Endothelial cell (in vitro differentiated cells): ENCODE measurements at regions not wholly inside any gene's neighbourhood (a gene's known extent, or its start where the extent isn't known, plus 50 kb on each side); places are given as distances from the start of the nearest gene placed in this dataset.
"Not testable (repeated sequence)": the region's sequence is repeated elsewhere in the genome, so short reads cannot be mapped to it uniquely, and the experiment has no call there.

Experiments
- DNase-seq: peaks from one replicate; pipeline ENCODE4 v3.0.0; 2021; ENCODE audit warnings: low spot score
- H3K27ac Mint-ChIP-seq: one replicate; pipeline ENCODE4 v1.8.0; 2021; ENCODE audit warnings: mixed read lengths, inconsistent platforms; ENCODE audit not compliant: unreplicated experiment
- H3K27me3 Mint-ChIP-seq: one replicate; pipeline ENCODE4 v1.8.0; 2021; ENCODE audit warnings: mild to moderate bottlenecking, moderate library complexity, mixed read lengths, inconsistent platforms; ENCODE audit not compliant: unreplicated experiment
- H3K36me3 Mint-ChIP-seq: one replicate; pipeline ENCODE4 v1.8.0; 2021; ENCODE audit warnings: mild to moderate bottlenecking, low read depth, mixed read lengths, inconsistent platforms; ENCODE audit not compliant: unreplicated experiment
- H3K4me1 Mint-ChIP-seq: one replicate; pipeline ENCODE4 v1.8.0; 2021; ENCODE audit warnings: mild to moderate bottlenecking, mixed read lengths, inconsistent platforms; ENCODE audit not compliant: unreplicated experiment
- H3K4me3 Mint-ChIP-seq: one replicate; pipeline ENCODE4 v1.8.0; 2021; ENCODE audit warnings: mild to moderate bottlenecking, mixed read lengths, inconsistent platforms; ENCODE audit not compliant: unreplicated experiment
- H3K9me3 Mint-ChIP-seq: one replicate; pipeline ENCODE4 v1.8.0; 2021; ENCODE audit warnings: mixed read lengths, inconsistent platforms; ENCODE audit not compliant: unreplicated experiment
- TF ChIP-seq, protein P1 (sequence below): fragments of 200-600 bp; sonication (generic); IDR thresholded peaks from one replicate; pipeline ENCODE4 v1.5.0; 2021; ENCODE audit warnings: antibody characterized with exemption; ENCODE audit not compliant: unreplicated experiment

DNA sequence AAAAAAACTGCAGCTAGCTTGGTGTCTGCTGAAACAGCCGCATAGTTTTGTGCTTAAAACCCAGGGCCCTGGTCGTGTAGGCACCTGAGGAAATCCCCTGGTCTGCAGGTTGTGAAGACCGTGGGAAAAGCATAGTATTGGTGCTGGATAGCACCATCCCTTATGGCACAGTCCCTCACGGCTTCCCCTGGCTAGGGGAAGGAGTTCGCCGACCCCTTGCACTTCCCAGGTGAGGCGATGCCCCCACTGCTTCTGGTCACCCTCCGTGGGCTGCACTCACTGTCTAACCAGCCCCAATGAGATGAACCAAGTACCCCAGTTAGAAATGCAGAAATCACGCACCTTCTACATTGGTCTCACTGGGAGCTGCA lies 1105.1 kb downstream of the STPG2 start:
- Mint-ChIP-seq H3K9me3 (no peaks in the 10 kb centered on the region), H3K4me1 (no peaks in the 10 kb centered on the region), H3K36me3 (no peaks in the 10 kb centered on the region), H3K27ac (no peak overlapping the region), H3K4me3 (no peak overlapping the region), H3K27me3 (no peaks in the 10 kb centered on the region)
- TF ChIP-seq, protein P1, sequence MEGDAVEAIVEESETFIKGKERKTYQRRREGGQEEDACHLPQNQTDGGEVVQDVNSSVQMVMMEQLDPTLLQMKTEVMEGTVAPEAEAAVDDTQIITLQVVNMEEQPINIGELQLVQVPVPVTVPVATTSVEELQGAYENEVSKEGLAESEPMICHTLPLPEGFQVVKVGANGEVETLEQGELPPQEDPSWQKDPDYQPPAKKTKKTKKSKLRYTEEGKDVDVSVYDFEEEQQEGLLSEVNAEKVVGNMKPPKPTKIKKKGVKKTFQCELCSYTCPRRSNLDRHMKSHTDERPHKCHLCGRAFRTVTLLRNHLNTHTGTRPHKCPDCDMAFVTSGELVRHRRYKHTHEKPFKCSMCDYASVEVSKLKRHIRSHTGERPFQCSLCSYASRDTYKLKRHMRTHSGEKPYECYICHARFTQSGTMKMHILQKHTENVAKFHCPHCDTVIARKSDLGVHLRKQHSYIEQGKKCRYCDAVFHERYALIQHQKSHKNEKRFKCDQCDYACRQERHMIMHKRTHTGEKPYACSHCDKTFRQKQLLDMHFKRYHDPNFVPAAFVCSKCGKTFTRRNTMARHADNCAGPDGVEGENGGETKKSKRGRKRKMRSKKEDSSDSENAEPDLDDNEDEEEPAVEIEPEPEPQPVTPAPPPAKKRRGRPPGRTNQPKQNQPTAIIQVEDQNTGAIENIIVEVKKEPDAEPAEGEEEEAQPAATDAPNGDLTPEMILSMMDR: no peak
- no peak for DNase-seq

DNA sequence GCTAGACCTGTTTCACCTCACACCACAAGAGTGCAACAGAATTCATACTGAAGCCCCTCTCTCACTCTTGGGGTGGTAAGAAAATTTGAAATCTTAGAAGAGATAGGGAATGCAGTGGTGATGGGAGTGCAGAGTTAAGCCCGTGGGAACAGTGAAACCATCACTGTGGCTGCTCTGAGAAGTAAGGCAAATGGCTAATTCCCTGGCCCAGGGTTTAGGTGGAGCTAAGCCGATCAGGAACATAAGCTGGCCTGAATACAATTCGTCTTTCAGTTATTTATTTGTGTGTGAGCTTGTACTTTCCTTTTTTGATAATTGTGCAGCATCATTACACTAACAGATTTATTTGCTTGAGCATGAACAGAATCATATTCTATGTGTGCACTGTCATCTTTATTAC lies 1070.6 kb downstream of the STPG2 start:
- Mint-ChIP-seq H3K27me3 (peaks cover 1% of the 10 kb centered on the region), H3K4me1 (no peaks in the 10 kb centered on the region), H3K27ac (no peak overlapping the region), H3K9me3 (no peaks in the 10 kb centered on the region), H3K36me3 (no peaks in the 10 kb centered on the region), H3K4me3 (no peak overlapping the region)
- TF ChIP-seq, protein P1: no peak
- DNase-seq: no peak

DNA sequence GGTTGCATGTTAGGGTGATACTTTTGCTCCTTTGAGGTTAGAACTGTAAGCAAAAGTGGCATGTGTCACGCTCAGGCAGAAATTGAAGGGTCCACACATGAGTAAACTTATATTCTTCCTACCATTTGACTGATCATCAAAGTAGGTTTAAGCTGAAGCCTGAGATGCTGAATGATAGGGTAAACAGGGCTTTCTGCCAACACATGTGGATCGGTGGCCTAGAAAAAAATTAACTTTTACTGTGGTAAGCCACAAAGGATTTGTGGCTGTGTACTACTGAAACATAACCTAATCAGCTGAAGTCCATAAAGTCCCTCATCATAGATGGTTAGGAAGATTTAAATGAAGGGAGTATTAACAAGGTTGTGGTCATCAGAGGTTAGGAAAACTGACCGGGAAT lies 1070.1 kb downstream of the STPG2 start:
- Mint-ChIP-seq H3K9me3 (no peaks in the 10 kb centered on the region), H3K36me3 (no peaks in the 10 kb centered on the region), H3K4me1 (no peaks in the 10 kb centered on the region), H3K27me3 (peaks cover 1% of the 10 kb centered on the region), H3K4me3 (no peak overlapping the region), H3K27ac (no peak overlapping the region)
- TF ChIP-seq, protein P1: no peak
- DNase-seq: no peak

DNA sequence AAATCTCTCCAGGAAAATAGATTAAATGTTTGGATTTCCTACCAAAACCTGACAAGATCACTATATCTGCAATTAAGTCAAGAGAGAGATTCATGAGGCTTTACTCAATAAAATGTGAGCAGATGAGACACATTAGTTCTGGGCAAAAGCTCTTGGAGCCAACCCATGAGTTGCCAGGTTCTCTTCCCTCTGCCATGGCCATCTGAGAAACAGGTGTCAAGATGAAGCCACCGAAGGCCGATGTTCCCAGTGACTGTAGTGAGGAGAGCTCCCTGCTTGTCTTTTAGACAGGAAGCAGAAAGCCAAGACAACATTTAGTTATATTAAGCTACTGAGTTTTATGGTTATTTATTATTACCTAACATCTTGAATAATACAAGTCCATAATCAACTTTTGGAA lies 1068.7 kb downstream of the STPG2 start:
- no peak overlapping the region for H3K27ac Mint-ChIP-seq
- TF ChIP-seq, protein P1: no peak
- no peaks in the 10 kb centered on the region for H3K4me1 Mint-ChIP-seq
- no peaks in the 10 kb centered on the region for H3K9me3 Mint-ChIP-seq
- H3K36me3 Mint-ChIP-seq: no peaks in the 10 kb centered on the region
- H3K27me3 Mint-ChIP-seq: peaks cover 1% of the 10 kb centered on the region
- no peak for DNase-seq
- H3K4me3 Mint-ChIP-seq: no peak overlapping the region

DNA sequence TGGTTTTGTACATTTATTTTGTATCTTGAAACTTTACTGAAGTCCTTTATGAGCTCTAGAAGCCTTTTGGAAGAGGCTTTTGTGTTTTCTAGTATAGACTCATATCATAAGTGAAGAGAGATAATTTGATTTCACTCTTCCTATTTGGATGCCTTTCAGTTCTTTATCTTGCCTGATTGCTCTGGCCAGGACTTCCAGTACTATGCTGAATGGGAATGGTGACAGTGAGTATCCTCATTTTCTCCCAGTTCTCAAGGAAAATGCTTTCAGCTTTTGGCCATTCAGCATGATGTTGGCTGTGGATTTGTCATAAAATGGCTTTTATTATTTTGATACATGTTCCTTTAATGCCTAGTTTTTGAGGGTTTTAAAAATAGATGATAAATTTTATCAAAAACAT lies 1061.3 kb downstream of the STPG2 start:
- H3K9me3 Mint-ChIP-seq: no peaks in the 10 kb centered on the region
- TF ChIP-seq, protein P1: no peak
- no peaks in the 10 kb centered on the region for H3K4me1 Mint-ChIP-seq
- no peak overlapping the region for H3K4me3 Mint-ChIP-seq
- no peaks in the 10 kb centered on the region for H3K36me3 Mint-ChIP-seq
- H3K27ac Mint-ChIP-seq: no peak overlapping the region
- H3K27me3 Mint-ChIP-seq: no peaks in the 10 kb centered on the region
- no peak for DNase-seq

DNA sequence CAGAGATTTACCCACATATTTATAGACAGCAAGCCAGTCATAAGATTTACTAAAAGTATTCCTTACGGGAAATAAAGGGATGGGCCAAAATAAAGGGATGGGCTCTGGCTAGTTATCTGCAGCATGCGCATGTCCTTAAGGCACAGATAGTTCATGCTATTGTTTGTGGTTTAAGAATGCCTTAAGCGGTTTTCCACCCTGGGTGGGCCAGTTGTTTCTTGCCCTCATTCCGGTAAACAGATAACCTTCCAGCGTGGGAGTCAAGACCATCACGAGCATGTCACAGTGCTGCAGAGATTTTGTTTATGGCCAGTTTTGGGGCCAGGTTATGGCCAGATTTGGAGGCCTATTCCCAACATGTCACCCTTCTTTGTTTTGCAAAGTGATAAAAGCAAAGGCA lies 1046.2 kb downstream of the STPG2 start:
- not testable (repeated sequence) for H3K27ac Mint-ChIP-seq, H3K36me3 Mint-ChIP-seq, H3K27me3 Mint-ChIP-seq, H3K4me3 Mint-ChIP-seq, H3K4me1 Mint-ChIP-seq, H3K9me3 Mint-ChIP-seq, DNase-seq

DNA sequence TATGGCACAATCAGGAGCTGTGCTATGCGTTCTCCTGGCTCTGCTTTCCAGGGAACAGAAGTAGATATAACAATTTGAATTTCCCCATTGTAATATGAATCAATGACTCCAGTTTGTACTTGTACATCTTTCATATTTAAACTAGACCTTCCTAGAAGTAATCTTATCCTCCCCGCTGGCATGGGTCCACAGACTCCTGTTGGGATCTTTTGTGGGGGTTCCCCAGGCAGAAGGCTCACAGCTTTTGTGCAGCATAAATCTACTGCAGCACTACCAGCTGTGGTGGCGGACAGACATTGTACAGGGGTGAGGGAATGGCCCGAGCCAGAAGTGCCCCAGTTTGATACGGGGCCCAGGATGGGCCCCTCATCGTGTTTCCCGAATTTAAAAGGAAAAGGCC lies 1042.1 kb downstream of the STPG2 start:
- not testable (repeated sequence) for H3K36me3 Mint-ChIP-seq, H3K9me3 Mint-ChIP-seq, DNase-seq, H3K27me3 Mint-ChIP-seq, H3K4me3 Mint-ChIP-seq, H3K4me1 Mint-ChIP-seq, H3K27ac Mint-ChIP-seq
